ENCODE measurements at regions not wholly inside any gene's neighbourhood (a gene's known extent, or its start where the extent isn't known, plus 50 kb on each side); places are given as distances from the start of the nearest gene placed in this dataset.

- Histone ChIP-seq H2AK5ac (ENCODE audit: low read depth, low read length) (no peak overlapping the region), H2BK120ac (replicated peaks; ENCODE audit: low read depth, low read length) (no peak overlapping the region), H2BK20ac (ENCODE audit: low read length) (no peak overlapping the region), H3K79me1 (ENCODE audit: low read depth, low read length) (no peaks in the 10 kb centered on the region), H2BK5ac (ENCODE audit: low read depth, low read length) (no peak overlapping the region), H3K4me1 (replicated peaks in 1 of 4; ENCODE audit: control insufficient read depth in 3 of 4, insufficient read depth in 4 of 4, low read length in 3 of 4) (peaks cover 0 to 4% (median 0%) of the 10 kb centered on the region in 4 experiments; a peak in 1 of 7 replicates), H3K27me3 (replicated peaks in 1 of 4; ENCODE audit: control insufficient read depth in 3 of 4, extremely low read depth in 1 of 4, insufficient read depth in 3 of 4, low read length in 3 of 4) (no peaks in the 10 kb centered on the region), H3K9me3 (ENCODE audit: insufficient read depth in 2 of 2, low read depth in 1 of 2, low read length in 1 of 2) (no peaks in the 10 kb centered on the region), H3K18ac (ENCODE audit: extremely low read depth, low read length) (no peak overlapping the region), H4K5ac (ENCODE audit: insufficient read length, low read depth, low read length) (no peak overlapping the region), H4K8ac (ENCODE audit: extremely low read depth, insufficient read depth, low read length) (no peak overlapping the region), H3K23ac (ENCODE audit: insufficient read length) (no peak overlapping the region), H3K23me2 (ENCODE audit: low read depth, low read length) (no peaks in the 10 kb centered on the region), H2BK15ac (ENCODE audit: low read length) (no peak overlapping the region), H3K4me2 (ENCODE audit: insufficient read depth in 1 of 2, low read depth in 2 of 2, low read length in 2 of 2) (no peak overlapping the region), H3K9ac (replicated peaks in 1 of 4; ENCODE audit: extremely low read depth in 1 of 4, low read depth in 3 of 4, low read length in 3 of 4) (no peak overlapping the region), H3K27ac (ENCODE audit: low read depth, low read length) (no peak overlapping the region), H3K14ac (ENCODE audit: insufficient read length) (no peak overlapping the region), H3K4me3 (ENCODE audit: extremely low read depth in 1 of 4, insufficient read depth in 2 of 4, low read depth in 3 of 4, low read length in 4 of 4) (no peak overlapping the region), H4K20me1 (replicated peaks in 1 of 2; ENCODE audit: control insufficient read depth in 1 of 2, insufficient read depth in 2 of 2, low read length in 2 of 2) (no peaks in the 10 kb centered on the region), H3K79me2 (ENCODE audit: control insufficient read depth in 1 of 2, insufficient read depth in 2 of 2, low read length in 2 of 2) (no peaks in the 10 kb centered on the region), H3K4ac (replicated peaks; ENCODE audit: insufficient read length, low read depth, low read length) (no peak overlapping the region), H2AFZ (ENCODE audit: low read length) (no peak overlapping the region), H2BK12ac (ENCODE audit: low read depth, low read length) (no peak overlapping the region), H4K91ac (replicated peaks; ENCODE audit: insufficient read length, low read length) (no peak overlapping the region), H3K56ac (replicated peaks; ENCODE audit: insufficient read length, low read depth, low read length) (no peak overlapping the region), H3K36me3 (ENCODE audit: control insufficient read depth in 2 of 4, insufficient read depth in 4 of 4, low read length in 3 of 4) (no peaks in the 10 kb centered on the region)
- WGBS, 2 experiments (ENCODE audit: extremely low coverage in 1 of 2, insufficient coverage in 1 of 2, insufficient read length in 1 of 2, insufficient replicate concordance in 2 of 2, low coverage in 1 of 2, low lambda C conversion rate in 2 of 2, missing lambda C conversion rate in 1 of 2), result 37% methylated on average over 2 of the region's 2 CpGs; no CpG with 5 or more reads in 1 of the 2 experiments
- ChIA-PET CTCF (ENCODE audit: partially characterized antibody) (interaction anchor here (0.6 to 1.2 kb wide), 2 partner anchors 307 to 340 kb away, joined by 3 read pairs; no protein-coding TSS in a partner anchor), POLR2A (ENCODE audit: partially characterized antibody) (no interaction called here)
- FAIRE-seq (no peak), DNase-seq (ENCODE audit: low read depth in 1 of 2, low spot score in 2 of 2) (no peak)
- no peak for TF ChIP-seq HDAC6 (IDR thresholded peaks at IDR 0.05; ENCODE audit: low read depth, low read length)
- TF ChIP-seq PHF8 (conservative IDR thresholded peaks at IDR 0.05; ENCODE audit: low read depth, low read length), result no peak
- no peak for TF ChIP-seq POU5F1 (IDR thresholded peaks at IDR 0.05; ENCODE audit: low read depth, low read length)
- TF ChIP-seq E2F6 (IDR thresholded peaks at IDR 0.05), result no peak
- TF ChIP-seq KDM1A (IDR thresholded peaks at IDR 0.05; ENCODE audit: borderline replicate concordance, low read length), result no peak
- TF ChIP-seq SRF (IDR thresholded peaks at IDR 0.05; ENCODE audit: low read depth, low read length), result no peak
- no peak for TF ChIP-seq YY1 (IDR thresholded peaks at IDR 0.05; ENCODE audit: low read depth, low read length)
- TF ChIP-seq TCF12 (IDR thresholded peaks at IDR 0.05; ENCODE audit: low read depth, low read length), result no peak
- TF ChIP-seq ASH2L (IDR thresholded peaks at IDR 0.05; ENCODE audit: low read length), result no peak
- no peak for TF ChIP-seq KDM5A (IDR thresholded peaks at IDR 0.05; ENCODE audit: low read length)
- no peak for TF ChIP-seq NRF1 (IDR thresholded peaks at IDR 0.05; ENCODE audit: low read depth, low read length)
- TF ChIP-seq ATF2 (IDR thresholded peaks at IDR 0.05; ENCODE audit: low read length), result no peak
- no peak for TF ChIP-seq BCL11A (IDR thresholded peaks at IDR 0.05; ENCODE audit: low read depth in 2 of 2, low read length in 2 of 2)
Observed at GRCh38 chr20:12353842-12354241, 436.1 kb downstream of the BTBD3 start.

Data from H1 (cell line).